H9 (cell line): ENCODE measurements at regions not wholly inside any gene's neighbourhood (a gene's known extent, or its start where the extent isn't known, plus 50 kb on each side); places are given as distances from the start of the nearest gene placed in this dataset.

Source experiments
- DNase-seq: peaks from one replicate; pipeline ENCODE4 v3.0.0-alpha.2; 2017
- H2AFZ ChIP-seq: one replicate; pipeline ENCODE4 v1.6.1; 2013; ENCODE audit warnings: mild to moderate bottlenecking, low read length, control low read depth, moderate library complexity
- H2AK5ac ChIP-seq: 2 replicates; pipeline ENCODE4 v1.6.1; 2013; ENCODE audit warnings: low read length, control low read depth, mixed read lengths; ENCODE audit not compliant: insufficient read length
- H2BK120ac ChIP-seq: one replicate; pipeline ENCODE4 v1.6.1; 2013; ENCODE audit warnings: low read depth, mild to moderate bottlenecking, low read length, control low read depth, inconsistent platforms; ENCODE audit not compliant: poor library complexity, severe bottlenecking
- H2BK12ac ChIP-seq: 2 replicates; pipeline ENCODE4 v1.6.1; 2013; ENCODE audit warnings: low read length, control low read depth, mixed read lengths, low read depth; ENCODE audit not compliant: insufficient read length
- H2BK15ac ChIP-seq: 2 replicates; pipeline ENCODE4 v1.6.1; 2013; ENCODE audit warnings: low read depth, low read length, control low read depth
- H2BK20ac ChIP-seq: one replicate; pipeline ENCODE4 v1.6.1; 2013; ENCODE audit warnings: low read depth, mild to moderate bottlenecking, low read length, control low read depth, inconsistent platforms; ENCODE audit not compliant: poor library complexity, severe bottlenecking
- H2BK5ac ChIP-seq: 2 replicates; pipeline ENCODE4 v1.6.1; 2013; ENCODE audit warnings: low read length, control low read depth, mixed read lengths; ENCODE audit not compliant: insufficient read length
- H3K14ac ChIP-seq: 2 replicates; pipeline ENCODE4 v1.6.1; 2013; ENCODE audit warnings: low read length, control low read depth; ENCODE audit not compliant: insufficient read depth
- H3K18ac ChIP-seq: 2 replicates; pipeline ENCODE4 v1.6.1; 2013; ENCODE audit warnings: low read depth, mild to moderate bottlenecking, mixed read lengths, low read length, control low read depth; ENCODE audit not compliant: insufficient read length
- H3K23ac ChIP-seq: 2 replicates; pipeline ENCODE4 v1.6.1; 2013; ENCODE audit warnings: low read length, control low read depth, mixed read lengths, low read depth; ENCODE audit not compliant: insufficient read length
- H3K23me2 ChIP-seq: 2 replicates; pipeline ENCODE4 v1.6.1; 2013; ENCODE audit warnings: low read depth, mild to moderate bottlenecking, mixed read lengths, low read length, control low read depth; ENCODE audit not compliant: insufficient read length, poor library complexity, severe bottlenecking
- H3K27ac ChIP-seq: 2 replicates; pipeline ENCODE4 v1.5.1; 2013; ENCODE audit warnings: low read length, control low read depth, mixed read lengths, low read depth; ENCODE audit not compliant: insufficient read length
- H3K27me3 ChIP-seq: 2 replicates; pipeline ENCODE4 v1.6.1; 2013; ENCODE audit warnings: low read length, control low read depth, inconsistent platforms; ENCODE audit not compliant: insufficient read depth
- H3K4ac ChIP-seq: 2 replicates; pipeline ENCODE4 v1.6.1; 2013; ENCODE audit warnings: low read depth, mild to moderate bottlenecking, control low read depth, inconsistent platforms, low read length, moderate library complexity
- H3K4me1 ChIP-seq: 2 replicates; pipeline ENCODE4 v1.6.1; 2013; ENCODE audit warnings: low read length, control low read depth, inconsistent platforms; ENCODE audit not compliant: insufficient read depth
- H3K4me2 ChIP-seq: 2 replicates; pipeline ENCODE4 v1.6.1; 2013; ENCODE audit warnings: low read length, control low read depth, mixed read lengths; ENCODE audit not compliant: insufficient read length, insufficient read depth
- H3K56ac ChIP-seq: 2 replicates; pipeline ENCODE4 v1.6.1; 2013; ENCODE audit warnings: low read depth, mild to moderate bottlenecking, mixed read lengths, low read length, control low read depth; ENCODE audit not compliant: insufficient read length
- H3K79me1 ChIP-seq: 2 replicates; pipeline ENCODE4 v1.6.1; 2013; ENCODE audit warnings: low read depth, mild to moderate bottlenecking, moderate library complexity, low read length, control low read depth, inconsistent platforms; ENCODE audit not compliant: insufficient read depth, poor library complexity, severe bottlenecking
- H3K79me2 ChIP-seq: 2 replicates; pipeline ENCODE4 v1.6.1; 2013; ENCODE audit warnings: low read length, control low read depth, inconsistent platforms; ENCODE audit not compliant: insufficient read depth
- H3K9ac ChIP-seq: 2 replicates; pipeline ENCODE4 v1.6.1; 2013; ENCODE audit warnings: low read length, control low read depth, mixed read lengths; ENCODE audit not compliant: insufficient read length; ENCODE audit errors: extremely low read depth
- H3K9me3 ChIP-seq: one replicate; pipeline ENCODE4 v1.6.1; 2013; ENCODE audit warnings: low read depth, low read length, inconsistent platforms; ENCODE audit not compliant: control insufficient read depth
- H3T11ph ChIP-seq: one replicate; pipeline ENCODE4 v1.6.1; 2013; ENCODE audit warnings: mild to moderate bottlenecking, low read length, control low read depth, inconsistent platforms
- H4K20me1 ChIP-seq: one replicate; pipeline ENCODE4 v1.6.1; 2013; ENCODE audit not compliant: control insufficient read depth, insufficient read length, insufficient read depth
- H4K5ac ChIP-seq: 2 replicates; pipeline ENCODE4 v1.6.1; 2013; ENCODE audit warnings: low read depth, mild to moderate bottlenecking, mixed read lengths, low read length, control low read depth; ENCODE audit not compliant: insufficient read length
- H4K8ac ChIP-seq: replicated peaks from 2 replicates; pipeline ENCODE4 v1.6.1; 2013; ENCODE audit warnings: low read length, control low read depth, mixed read lengths, low read depth; ENCODE audit not compliant: insufficient read length
- H4K91ac ChIP-seq: 2 replicates; pipeline ENCODE4 v1.6.1; 2013; ENCODE audit warnings: low read depth, mild to moderate bottlenecking, moderate library complexity, mixed read lengths, low read length, control low read depth; ENCODE audit not compliant: insufficient read length
- H3K27ac Mint-ChIP-seq, 3 experiments: 2 replicates in 2 of 3; 3 replicates in 1 of 3; pipeline ENCODE4 v1.8.0; 2020 to 2021; ENCODE audit warnings: mixed read lengths in 3 of 3, mild to moderate bottlenecking in 1 of 3, moderate library complexity in 1 of 3
- H3K27me3 Mint-ChIP-seq: 2 replicates; pipeline ENCODE4 v1.8.0; 2021; ENCODE audit warnings: low read depth, mild to moderate bottlenecking, moderate library complexity, mixed read lengths
- H3K36me3 Mint-ChIP-seq, 3 experiments: 2 replicates in 2 of 3; 3 replicates in 1 of 3; pipeline ENCODE4 v1.8.0; 2020 to 2021; ENCODE audit warnings: low read depth in 3 of 3, mixed read lengths in 3 of 3; ENCODE audit not compliant: insufficient read depth in 1 of 3
- H3K4me1 Mint-ChIP-seq, 2 experiments: 2 replicates each; pipeline ENCODE4 v1.8.0; 2020; ENCODE audit warnings: mixed read lengths in 2 of 2
- H3K4me3 Mint-ChIP-seq, 2 experiments: 2 replicates in 1 of 2; 3 replicates in 1 of 2; pipeline ENCODE4 v1.8.0; 2020 to 2021; ENCODE audit warnings: mild to moderate bottlenecking in 2 of 2, mixed read lengths in 2 of 2, moderate library complexity in 1 of 2
- H3K9me3 Mint-ChIP-seq, 2 experiments: 2 replicates in 1 of 2; 3 replicates in 1 of 2; pipeline ENCODE4 v1.8.0; 2020; ENCODE audit warnings: mild to moderate bottlenecking in 2 of 2, mixed read lengths in 2 of 2, moderate library complexity in 1 of 2
- CTCF ChIP-seq: fragments of 200-600 bp; sonication (generic); conservative IDR thresholded peaks from 3 replicates; pipeline ENCODE4 v1.8.0; 2021; ENCODE audit warnings: antibody characterized with exemption, mild to moderate bottlenecking
- WGBS: extraction: QIAGEN DNeasy Blood & Tissue Kit; methylation state at CpG from one replicate; pipeline ENCODE4 v1.1.7; 2013; ENCODE audit warnings: missing lambda C conversion rate, low lambda C conversion rate, mixed read lengths; ENCODE audit not compliant: insufficient read length; ENCODE audit errors: extremely low coverage; 5-methylcytosine and 5-hydroxymethylcytosine counted together

DNA sequence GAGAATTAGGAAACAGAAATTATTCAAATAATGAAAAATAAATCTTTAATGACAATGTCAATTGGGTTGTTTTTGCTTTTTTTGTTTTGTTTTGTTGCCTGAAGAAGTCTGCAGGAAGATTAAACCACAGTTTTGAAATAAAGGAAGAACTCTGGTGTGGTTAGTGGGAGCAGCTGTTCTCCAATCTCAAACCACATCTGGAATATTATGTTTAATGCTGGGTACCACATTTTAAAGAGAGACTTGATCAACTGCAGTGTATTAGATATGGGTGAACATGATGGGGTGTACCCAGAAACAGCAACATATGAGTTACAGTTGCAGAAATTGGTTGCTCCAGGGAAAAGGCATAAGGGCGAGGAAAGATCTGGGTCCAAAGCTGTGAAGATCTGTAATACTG, 171.2 kb upstream of the RPL34 start:
- Mint-ChIP-seq H3K27ac (no peak overlapping the region; a peak in 1 of 7 replicates), H3K27me3 (no peaks in the 10 kb centered on the region; the same call in 1 of the 2 replicates)

More for the DNA sequence above, 171.2 kb upstream of the RPL34 start:
- Mint-ChIP-seq H3K9me3 (no peaks in the 10 kb centered on the region), H3K4me1 (no peaks in the 10 kb centered on the region), H3K4me3 (no peak overlapping the region), H3K36me3 (no peaks in the 10 kb centered on the region)
- H4K5ac ChIP-seq, result no peak overlapping the region
- H3K9me3 ChIP-seq, result no peaks in the 10 kb centered on the region
- TF ChIP-seq CTCF, result no peak
- H3K4me1 ChIP-seq, result no peaks in the 10 kb centered on the region
- H3K27ac ChIP-seq, result no peak overlapping the region
- no peak overlapping the region for H2BK20ac ChIP-seq
- H2BK5ac ChIP-seq, result no peak overlapping the region
- no peak overlapping the region for H3K9ac ChIP-seq
- no peak overlapping the region for H2AK5ac ChIP-seq
- no peak for DNase-seq
- H3K56ac ChIP-seq, result no peak overlapping the region
- no peak overlapping the region for H4K91ac ChIP-seq
- no peak overlapping the region for H2BK120ac ChIP-seq
- no peaks in the 10 kb centered on the region for H4K20me1 ChIP-seq
- H3K27me3 ChIP-seq, result no peaks in the 10 kb centered on the region
- no CpG with 5 or more reads among the region's 1 CpG for WGBS
- no peaks in the 10 kb centered on the region for H3K79me1 ChIP-seq
- H3K14ac ChIP-seq, result no peak overlapping the region
- no peak overlapping the region for H4K8ac ChIP-seq
- no peak overlapping the region for H3K18ac ChIP-seq
- no peaks in the 10 kb centered on the region for H3K79me2 ChIP-seq
- no peak overlapping the region for H2BK15ac ChIP-seq
- H2BK12ac ChIP-seq, result no peak overlapping the region
- H3K4ac ChIP-seq, result no peak overlapping the region
- no peak overlapping the region for H3T11ph ChIP-seq
- H3K23ac ChIP-seq, result no peak overlapping the region
- H2AFZ ChIP-seq, result no peak overlapping the region
- no peak overlapping the region for H3K4me2 ChIP-seq
- no peaks in the 10 kb centered on the region for H3K23me2 ChIP-seq
